ENCODE measurements at regions not wholly inside any gene's neighbourhood (a gene's known extent, or its start where the extent isn't known, plus 50 kb on each side); places are given as distances from the start of the nearest gene placed in this dataset.
"Not testable (repeated sequence)": the region's sequence is repeated elsewhere in the genome, so short reads cannot be mapped to it uniquely, and the experiment has no call there.

- Histone ChIP-seq H3K27me3 (no peaks in the 10 kb centered on the region), H3K27ac (no peak overlapping the region), H3K4me1 (no peaks in the 10 kb centered on the region), H3K36me3 (no peaks in the 10 kb centered on the region), H3K9me3 (no peaks in the 10 kb centered on the region), H3K4me3 (no peak overlapping the region)
- intact Hi-C loops (cut with DNase I; ENCODE audit: low total_unique reads), result no loop called here
- TF ChIP-seq CTCF (IDR thresholded peaks at IDR 0.05) (no peak), POLR2A (IDR thresholded peaks at IDR 0.05) (no peak)
- DNase-seq, result no peak
These were observed 536.5 kb upstream of the CRIM1 start for GRCh38 chr2:35819033-35819432.

GRCh38 chr2:35818359-35818758 lies 537.2 kb upstream of the CRIM1 start:
- H3K4me1 ChIP-seq; H3K4me3 ChIP-seq; intact Hi-C loops (cut with DNase I; ENCODE audit: low total_unique reads); H3K9me3 ChIP-seq; H3K27me3 ChIP-seq; H3K27ac ChIP-seq; DNase-seq; H3K36me3 ChIP-seq: not testable (repeated sequence)

GRCh38 chr2:35814597-35814996 lies 541.0 kb upstream of the CRIM1 start:
- H3K4me1 ChIP-seq; DNase-seq; H3K27me3 ChIP-seq; H3K27ac ChIP-seq; H3K4me3 ChIP-seq; H3K9me3 ChIP-seq; intact Hi-C loops (cut with DNase I; ENCODE audit: low total_unique reads); H3K36me3 ChIP-seq: not testable (repeated sequence)

GRCh38 chr2:35803126-35803525 lies 552.5 kb upstream of the CRIM1 start:
- no peak overlapping the region for H3K27ac ChIP-seq
- intact Hi-C loops (cut with DNase I; ENCODE audit: low total_unique reads), result no loop called here
- H3K36me3 ChIP-seq, result no peaks in the 10 kb centered on the region
- no peaks in the 10 kb centered on the region for H3K27me3 ChIP-seq
- H3K4me3 ChIP-seq, result no peak overlapping the region
- TF ChIP-seq CTCF (IDR thresholded peaks at IDR 0.05) (no peak), POLR2A (IDR thresholded peaks at IDR 0.05) (no peak)
- no peaks in the 10 kb centered on the region for H3K9me3 ChIP-seq
- DNase-seq, result no peak
- no peaks in the 10 kb centered on the region for H3K4me1 ChIP-seq

GRCh38 chr2:35794796-35795450 lies 560.7 kb upstream of the CRIM1 start:
- Histone ChIP-seq H3K4me3 (no peak overlapping the region), H3K9me3 (no peaks in the 10 kb centered on the region), H3K36me3 (no peaks in the 10 kb centered on the region), H3K4me1 (no peaks in the 10 kb centered on the region), H3K27me3 (no peaks in the 10 kb centered on the region), H3K27ac (no peak overlapping the region)
- intact Hi-C loops (cut with DNase I; ENCODE audit: low total_unique reads), result no loop called here
- no peak for DNase-seq
- TF ChIP-seq POLR2A (IDR thresholded peaks at IDR 0.05) (no peak), CTCF (IDR thresholded peaks at IDR 0.05) (no peak)

- TF ChIP-seq CTCF (IDR thresholded peaks at IDR 0.05) (no peak), POLR2A (IDR thresholded peaks at IDR 0.05) (no peak)
- no peak for DNase-seq
- intact Hi-C loops (cut with DNase I; ENCODE audit: low total_unique reads), result no loop called here
- no peaks in the 10 kb centered on the region for H3K27me3 ChIP-seq
- H3K36me3 ChIP-seq, result no peaks in the 10 kb centered on the region
- no peaks in the 10 kb centered on the region for H3K4me1 ChIP-seq
- no peak overlapping the region for H3K4me3 ChIP-seq
- no peak overlapping the region for H3K27ac ChIP-seq
- no peaks in the 10 kb centered on the region for H3K9me3 ChIP-seq
These were observed 565.3 kb upstream of the CRIM1 start for GRCh38 chr2:35790292-35790691.

Data from uterus (tissue), 3 donors.